ENCODE measurements at regions not wholly inside any gene's neighbourhood (a gene's known extent, or its start where the extent isn't known, plus 50 kb on each side); places are given as distances from the start of the nearest gene placed in this dataset.

- peaks cover 19 to 22% of the 10 kb centered on the region in 2 donors for H3K27me3 Mint-ChIP-seq
- H3K4me3 Mint-ChIP-seq, result no peak overlapping the region
- DNase-seq (no peak), ATAC-seq (replicated peaks) (no peak)
- H3K27ac Mint-ChIP-seq, result no peak overlapping the region
- no peaks in the 10 kb centered on the region for H3K36me3 Mint-ChIP-seq
- H3K9me3 Mint-ChIP-seq, result no peaks in the 10 kb centered on the region
- H3K4me1 Mint-ChIP-seq, result no peaks in the 10 kb centered on the region
These were observed 178.2 kb upstream of the CRY1 start for GRCh38 chr12:107271523-107271922.

- Mint-ChIP-seq H3K27me3 (peaks cover 22 to 26% of the 10 kb centered on the region in 2 donors), H3K4me3 (no peak overlapping the region), H3K4me1 (peaks cover 4 to 5% of the 10 kb centered on the region in 2 donors), H3K36me3 (no peaks in the 10 kb centered on the region), H3K9me3 (peaks cover 0 to 2% of the 10 kb centered on the region in 2 donors), H3K27ac (no peak overlapping the region)
- no peak for ATAC-seq (replicated peaks)
- DNase-seq, result no peak
These were observed 182.2 kb upstream of the CRY1 start for GRCh38 chr12:107275530-107275929.

GRCh38 chr12:107277855-107278254 is 184.5 kb upstream of the CRY1 start:
- Mint-ChIP-seq H3K27ac (no peak overlapping the region), H3K9me3 (peaks cover 0 to 5% of the 10 kb centered on the region in 2 donors), H3K4me1 (peaks cover 4 to 5% of the 10 kb centered on the region in 2 donors), H3K27me3 (peaks cover 23 to 27% of the 10 kb centered on the region in 2 donors), H3K4me3 (no peak overlapping the region), H3K36me3 (no peaks in the 10 kb centered on the region)
- DNase-seq (no peak), ATAC-seq (replicated peaks) (peak; percentile 92 to 94)

GRCh38 chr12:107282628-107283027 is 189.3 kb upstream of the CRY1 start:
- H3K9me3 Mint-ChIP-seq, result peaks cover 5 to 7% of the 10 kb centered on the region in 2 donors
- H3K27ac Mint-ChIP-seq, result no peak overlapping the region
- peaks cover 4 to 5% of the 10 kb centered on the region in 2 donors for H3K4me1 Mint-ChIP-seq
- H3K36me3 Mint-ChIP-seq, result no peaks in the 10 kb centered on the region
- H3K27me3 Mint-ChIP-seq, result peaks cover 11 to 13% of the 10 kb centered on the region in 2 donors
- no peak overlapping the region for H3K4me3 Mint-ChIP-seq
- ATAC-seq (replicated peaks), result no peak
- no peak for DNase-seq

- H3K27ac Mint-ChIP-seq, result no peak overlapping the region
- no peaks in the 10 kb centered on the region for H3K4me1 Mint-ChIP-seq
- H3K27me3 Mint-ChIP-seq, result peaks cover 7 to 19% of the 10 kb centered on the region in 2 donors
- H3K9me3 Mint-ChIP-seq, result peaks cover 5% of the 10 kb centered on the region in 2 donors
- ATAC-seq (replicated peaks) (no peak), DNase-seq (no peak)
- H3K4me3 Mint-ChIP-seq, result no peak overlapping the region
- H3K36me3 Mint-ChIP-seq, result no peaks in the 10 kb centered on the region
These were observed 190.3 kb upstream of the CRY1 start for GRCh38 chr12:107283652-107284051.

- H3K4me1 Mint-ChIP-seq, result no peaks in the 10 kb centered on the region
- H3K27me3 Mint-ChIP-seq, result peaks cover 7 to 23% of the 10 kb centered on the region in 2 donors
- H3K9me3 Mint-ChIP-seq, result peaks cover 5% of the 10 kb centered on the region in 2 donors
- DNase-seq (no peak), ATAC-seq (replicated peaks) (no peak)
- H3K36me3 Mint-ChIP-seq, result no peaks in the 10 kb centered on the region
- no peak overlapping the region for H3K27ac Mint-ChIP-seq
- no peak overlapping the region for H3K4me3 Mint-ChIP-seq
These were observed 191.3 kb upstream of the CRY1 start for GRCh38 chr12:107284692-107285091.

GRCh38 chr12:107287436-107288413 is 194.4 kb upstream of the CRY1 start:
- DNase-seq, result no peak

GRCh38 chr12:107288414-107289127 is 195.2 kb upstream of the CRY1 start:
- Mint-ChIP-seq H3K4me1 (no peaks in the 10 kb centered on the region), H3K36me3 (no peaks in the 10 kb centered on the region), H3K27ac (no peak overlapping the region), H3K27me3 (peaks cover 7 to 23% of the 10 kb centered on the region in 2 donors), H3K4me3 (no peak overlapping the region), H3K9me3 (peaks cover under 1 to 2% of the 10 kb centered on the region in 2 donors)
- DNase-seq (no peak), ATAC-seq (replicated peaks) (no peak)

More at GRCh38 chr12:107287436-107288413, 194.4 kb upstream of the CRY1 start:
- Mint-ChIP-seq H3K9me3 (peaks cover 2 to 5% of the 10 kb centered on the region in 2 donors), H3K36me3 (no peaks in the 10 kb centered on the region), H3K4me1 (no peaks in the 10 kb centered on the region), H3K4me3 (no peak overlapping the region), H3K27ac (no peak overlapping the region), H3K27me3 (peaks cover 7 to 27% of the 10 kb centered on the region in 2 donors)
- ATAC-seq (replicated peaks), result no peak

GRCh38 chr12:107291018-107291417 is 197.7 kb upstream of the CRY1 start:
- no peak overlapping the region for H3K27ac Mint-ChIP-seq
- no peaks in the 10 kb centered on the region for H3K9me3 Mint-ChIP-seq
- DNase-seq (no peak), ATAC-seq (replicated peaks) (no peak)
- H3K4me3 Mint-ChIP-seq, result no peak overlapping the region
- H3K4me1 Mint-ChIP-seq, result no peaks in the 10 kb centered on the region
- peaks cover 7 to 30% of the 10 kb centered on the region in 2 donors for H3K27me3 Mint-ChIP-seq
- H3K36me3 Mint-ChIP-seq, result no peaks in the 10 kb centered on the region

- no peaks in the 10 kb centered on the region for H3K9me3 Mint-ChIP-seq
- no peaks in the 10 kb centered on the region for H3K4me1 Mint-ChIP-seq
- no peaks in the 10 kb centered on the region for H3K36me3 Mint-ChIP-seq
- H3K4me3 Mint-ChIP-seq, result no peak overlapping the region
- peaks cover 6 to 19% of the 10 kb centered on the region in 2 donors for H3K27me3 Mint-ChIP-seq
- DNase-seq, result no peak
- ATAC-seq (replicated peaks), result no peak
- H3K27ac Mint-ChIP-seq, result no peak overlapping the region
These were observed 203.3 kb upstream of the CRY1 start for GRCh38 chr12:107296681-107297089.

GRCh38 chr12:107302649-107303341 is 209.4 kb upstream of the CRY1 start:
- Mint-ChIP-seq H3K36me3 (no peaks in the 10 kb centered on the region), H3K4me1 (peaks cover 5 to 10% of the 10 kb centered on the region in 2 donors), H3K27ac (no peak overlapping the region), H3K9me3 (no peaks in the 10 kb centered on the region), H3K4me3 (no peak overlapping the region), H3K27me3 (peaks cover 0 to 4% of the 10 kb centered on the region in 2 donors)
- no peak for DNase-seq
- peak; percentile 85 to 89 for ATAC-seq (replicated peaks)

- DNase-seq (no peak), ATAC-seq (replicated peaks) (no peak)
- Mint-ChIP-seq H3K36me3 (no peaks in the 10 kb centered on the region), H3K4me1 (peaks cover 5 to 10% of the 10 kb centered on the region in 2 donors), H3K4me3 (no peak overlapping the region), H3K27me3 (peaks cover 16 to 23% of the 10 kb centered on the region in 2 donors), H3K9me3 (peaks cover 3 to 6% of the 10 kb centered on the region in 2 donors), H3K27ac (no peak overlapping the region)
These were observed 211.5 kb upstream of the CRY1 start for GRCh38 chr12:107304588-107305532.

GRCh38 chr12:107306141-107306659 is 212.9 kb upstream of the CRY1 start:
- Mint-ChIP-seq H3K9me3 (peaks cover 3 to 6% of the 10 kb centered on the region in 2 donors), H3K36me3 (no peaks in the 10 kb centered on the region), H3K4me1 (peaks cover 5 to 11% of the 10 kb centered on the region in 2 donors), H3K4me3 (no peak overlapping the region), H3K27ac (no peak overlapping the region), H3K27me3 (peaks cover 19 to 24% of the 10 kb centered on the region in 2 donors)
- ATAC-seq (replicated peaks) (no peak), DNase-seq (no peak)

Measured in stimulated activated naive B cell treated with anti-CD40 and anti-IgM and Interleukin-4, amounts not matched to agents 10 μg/mL and 1 μg/mL and 100 μg/mL, for 72 hours (primary cell).